GM12874 (cell line): ENCODE measurements at regions not wholly inside any gene's neighbourhood (a gene's known extent, or its start where the extent isn't known, plus 50 kb on each side); places are given as distances from the start of the nearest gene placed in this dataset.

Source experiments
- CTCF ChIP-seq: IDR thresholded peaks from 2 replicates; pipeline ENCODE4 v1.5.1; 2011; ENCODE audit warnings: low read depth, mild to moderate bottlenecking, control low read depth, low read length, moderate library complexity; ENCODE audit not compliant: insufficient read depth

GRCh38 chr6:119446609-119447008 is 97.0 kb upstream of the MAN1A1 start:
- TF ChIP-seq CTCF = no peak

GRCh38 chr6:119446115-119446554 is 96.6 kb upstream of the MAN1A1 start:
- TF ChIP-seq CTCF = no peak

DNA sequence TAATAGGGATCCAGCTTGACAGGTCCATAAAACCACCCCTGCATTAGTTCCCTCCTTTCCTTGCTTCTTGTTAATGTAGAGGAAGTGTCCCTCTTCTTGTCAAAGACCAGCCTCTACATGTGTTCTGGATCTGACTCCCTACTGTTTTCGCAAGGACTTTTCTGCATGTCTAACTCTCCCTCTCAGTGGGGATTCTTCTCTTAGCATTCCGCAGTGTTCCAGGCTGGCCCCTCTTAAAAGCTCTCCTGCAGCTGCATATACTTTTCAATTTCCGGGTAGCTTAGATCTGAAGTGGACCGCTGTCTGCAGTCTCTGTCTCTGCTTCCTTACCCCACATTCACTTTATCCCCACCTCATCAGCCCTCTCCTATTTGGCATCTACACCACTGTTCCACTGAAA is 96.1 kb upstream of the MAN1A1 start:
- no peak for TF ChIP-seq CTCF

DNA sequence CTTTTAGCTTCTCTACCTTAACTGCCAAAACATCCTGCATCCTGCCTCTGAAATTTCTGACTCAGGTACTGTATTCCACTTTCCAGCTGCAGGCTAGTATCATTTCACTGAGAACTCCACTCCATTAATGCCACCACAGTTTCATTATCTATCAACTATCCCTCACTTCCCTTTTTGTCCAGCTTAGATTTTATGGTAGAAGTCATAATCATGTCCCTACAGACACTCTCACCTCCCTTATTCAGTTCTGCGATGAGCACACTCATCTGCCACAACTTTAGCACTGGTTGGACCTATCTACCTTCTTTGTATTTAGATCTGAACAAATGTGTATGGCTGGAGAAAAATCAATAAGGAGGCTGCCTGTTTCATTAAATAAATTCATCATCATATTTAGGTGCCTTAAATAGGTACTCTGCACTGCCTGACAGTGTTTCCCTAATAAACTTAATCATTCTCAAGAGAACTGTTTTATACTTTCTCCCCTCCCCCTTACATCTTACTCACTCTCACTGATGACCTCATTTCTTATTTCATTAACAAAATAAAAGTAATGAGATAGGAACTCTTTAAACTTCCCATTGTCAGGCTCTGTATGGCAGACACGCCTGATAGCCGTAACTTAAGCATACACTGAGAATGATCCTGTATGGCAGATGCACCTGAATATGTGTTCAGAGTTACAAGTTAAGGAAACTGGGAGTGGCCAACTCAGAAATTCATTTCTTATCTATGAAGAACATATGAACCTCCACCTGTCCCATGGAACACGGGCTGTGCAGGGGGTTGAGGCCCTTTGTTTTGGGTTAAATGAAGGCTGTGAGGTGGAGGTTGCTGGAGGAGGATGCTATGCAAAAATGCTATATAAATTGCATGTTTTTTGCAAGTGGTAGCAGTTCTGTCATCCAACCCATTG is 95.3 kb upstream of the MAN1A1 start:
- no peak for TF ChIP-seq CTCF

GRCh38 chr6:119443993-119444641 is 94.6 kb upstream of the MAN1A1 start:
- TF ChIP-seq CTCF = no peak

GRCh38 chr6:119442776-119443184 is 93.2 kb upstream of the MAN1A1 start:
- TF ChIP-seq CTCF = no peak

GRCh38 chr6:119440953-119441352 is 91.4 kb upstream of the MAN1A1 start:
- no peak for TF ChIP-seq CTCF
